B cell (primary cell): ENCODE measurements at regions not wholly inside any gene's neighbourhood (a gene's known extent, or its start where the extent isn't known, plus 50 kb on each side); places are given as distances from the start of the nearest gene placed in this dataset.
"Not testable (repeated sequence)": the region's sequence is repeated elsewhere in the genome, so short reads cannot be mapped to it uniquely, and the experiment has no call there.

Source experiments
- ATAC-seq: fragments of 200-7000 bp; cut with Tn5 transposase; one replicate; pipeline ENCODE4 v1.10.0; 2021; ENCODE audit warnings: low read depth, mild to moderate bottlenecking, moderate number of reproducible peaks, moderate library complexity
- CTCF ChIA-PET: fragments of 350-600 bp; sonication (Branson Sonifier 250); formaldehyde crosslinking; loops from one replicate; lab custom pipeline; 2021; ENCODE audit warnings: antibody characterized with exemption, inconsistent platforms; lab: Charles Lee
- POLR2A ChIA-PET: fragments of 350-600 bp; sonication (Branson Sonifier 250); formaldehyde crosslinking; loops from one replicate; lab custom pipeline; 2021; ENCODE audit warnings: antibody characterized with exemption; lab: Charles Lee
- DNase-seq: peaks from one replicate; pipeline ENCODE4 v3.0.0; 2013
- H2AFZ ChIP-seq: 2 replicates; pipeline ENCODE4 v1.6.1; 2012; ENCODE audit warnings: mild to moderate bottlenecking, low read depth, low read length; ENCODE audit not compliant: insufficient read depth, poor library complexity, severe bottlenecking
- H3K27ac ChIP-seq, 2 donors: 1 replicate in 1 of 2; 2 replicates in 1 of 2; pipeline ENCODE4 v1.5.1; 2012 to 2013; ENCODE audit warnings: low read length in 2 of 2, mild to moderate bottlenecking in 2 of 2, moderate library complexity in 1 of 2
- H3K27me3 ChIP-seq, 4 experiments: fragments of 200-600 bp in 1 of 4; sonication (generic) in 1 of 4; replicated peaks in 1 of 4; 1 replicate in 2 of 4; 2 replicates in 2 of 4; pipeline versions ENCODE4 v1.6.1 to v1.7.0; 2013 to 2016; ENCODE audit warnings: low read length in 3 of 4, mild to moderate bottlenecking in 2 of 4, mixed read lengths in 1 of 4, moderate library complexity in 1 of 4; ENCODE audit not compliant: insufficient read depth in 4 of 4, control insufficient read depth in 3 of 4; ENCODE audit errors: control extremely low read depth in 1 of 4
- H3K36me3 ChIP-seq, 2 experiments: replicated peaks in 1 of 2; 1 replicate in 1 of 2; 2 replicates in 1 of 2; pipeline versions ENCODE4 v1.6.1 to v1.7.1; 2013; ENCODE audit warnings: low read length in 1 of 2; ENCODE audit not compliant: insufficient read depth in 2 of 2, control insufficient read depth in 1 of 2; ENCODE audit errors: control extremely low read depth in 1 of 2, extremely low read depth in 1 of 2
- H3K4me1 ChIP-seq, 2 donors: fragments of 200-600 bp in 1 of 2; sonication (generic) in 1 of 2; 1 replicate in 1 of 2; 2 replicates in 1 of 2; pipeline versions ENCODE4 v1.5.1 to v1.6.1; 2013 to 2017; ENCODE audit warnings: low read length in 2 of 2; ENCODE audit not compliant: control insufficient read depth in 2 of 2, insufficient read depth in 2 of 2
- H3K4me2 ChIP-seq: replicated peaks from 2 replicates; pipeline ENCODE3; 2012; ENCODE audit warnings: mild to moderate bottlenecking, low read depth, low read length; ENCODE audit not compliant: poor library complexity, severe bottlenecking
- H3K4me3 ChIP-seq, 5 experiments: fragments of 200-600 bp in 1 of 5; sonication (generic) in 1 of 5; 1 replicate in 3 of 5; 2 replicates in 2 of 5; pipeline versions ENCODE4 v1.5.1 to v1.7.0; 2011 to 2016; ENCODE audit warnings: low read length in 4 of 5, mild to moderate bottlenecking in 4 of 5, low read depth in 2 of 5, control low read depth in 1 of 5, moderate library complexity in 1 of 5; ENCODE audit not compliant: insufficient read depth in 1 of 5; ENCODE audit errors: control extremely low read depth in 1 of 5, extremely low read depth in 1 of 5
- H3K79me2 ChIP-seq: fragments of 200-600 bp; sonication (generic); one replicate; pipeline ENCODE4 v1.6.0; 2016; ENCODE audit warnings: low read length; ENCODE audit not compliant: control insufficient read depth, insufficient read depth
- H3K9ac ChIP-seq: fragments of 200-600 bp; sonication (generic); 2 replicates; pipeline ENCODE4 v1.6.1; 2017; ENCODE audit warnings: mild to moderate bottlenecking, low read length, moderate library complexity
- H3K9me3 ChIP-seq, 3 donors: one replicate each; pipeline versions ENCODE4 v1.6.1 to v1.7.1; 2013; ENCODE audit warnings: low read length in 2 of 3; ENCODE audit not compliant: control insufficient read depth in 2 of 3, insufficient read depth in 1 of 3; ENCODE audit errors: control extremely low read depth in 1 of 3
- H4K20me1 ChIP-seq: 2 replicates; pipeline ENCODE4 v1.6.0; 2012; ENCODE audit warnings: mild to moderate bottlenecking, low read length; ENCODE audit not compliant: insufficient read depth, control insufficient read depth, poor library complexity, severe bottlenecking
- H3K27ac Mint-ChIP-seq: one replicate; pipeline ENCODE4 v1.8.0; 2021; ENCODE audit warnings: mixed read lengths
- H3K27me3 Mint-ChIP-seq: one replicate; pipeline ENCODE4 v1.8.0; 2021; ENCODE audit warnings: mixed read lengths
- H3K4me1 Mint-ChIP-seq: one replicate; pipeline ENCODE4 v1.8.0; 2021; ENCODE audit warnings: mixed read lengths
- H3K4me3 Mint-ChIP-seq: one replicate; pipeline ENCODE4 v1.8.0; 2021; ENCODE audit warnings: mixed read lengths
- H3K9me3 Mint-ChIP-seq: one replicate; pipeline ENCODE4 v1.8.0; 2022; ENCODE audit warnings: mixed read lengths; ENCODE audit not compliant: insufficient read depth
- CTCF ChIP-seq: fragments of 200-600 bp; IDR thresholded peaks from one replicate; pipeline ENCODE4 v1.8.0; 2022; ENCODE audit warnings: antibody characterized with exemption, mild to moderate bottlenecking
- EZH2 ChIP-seq: IDR thresholded peaks from 2 replicates; pipeline ENCODE4 v1.6.1; 2012; ENCODE audit warnings: borderline replicate concordance, low read depth, mild to moderate bottlenecking, moderate library complexity, low read length; ENCODE audit not compliant: insufficient read depth, poor library complexity, severe bottlenecking
- WGBS: methylation state at CpG from one replicate; pipeline ENCODE4 v1.1.5; 2013; ENCODE audit warnings: missing lambda C conversion rate; ENCODE audit not compliant: insufficient coverage; 5-methylcytosine and 5-hydroxymethylcytosine counted together
- intact Hi-C: fragments of 100-400 bp; cut with micrococcal nuclease; formaldehyde crosslinking; loops from one replicate; pipeline ENCODE4 v1.10.0; 2022

GRCh38 chr6:72466971-72467566 lies 154.8 kb upstream of the KCNQ5 start:
- H3K4me1 Mint-ChIP-seq: no peaks in the 10 kb centered on the region
- Histone ChIP-seq H3K9me3 (no peaks in the 10 kb centered on the region), H3K4me1 (no peaks in the 10 kb centered on the region), H2AFZ (no peak overlapping the region), H3K4me3 (no peak overlapping the region), H3K27ac (no peak overlapping the region), H3K9ac (no peak overlapping the region), H3K79me2 (no peaks in the 10 kb centered on the region), H3K4me2 (no peak overlapping the region), H3K36me3 (no peaks in the 10 kb centered on the region), H4K20me1 (no peaks in the 10 kb centered on the region), H3K27me3 (peaks cover 0 to 10% (median 4%) of the 10 kb centered on the region in 4 experiments)
- H3K27ac Mint-ChIP-seq: no peak overlapping the region
- CTCF ChIA-PET: no interaction called here
- no peak overlapping the region for H3K4me3 Mint-ChIP-seq
- POLR2A ChIA-PET: no interaction called here
- no peak for ATAC-seq
- H3K27me3 Mint-ChIP-seq: peaks cover 29% of the 10 kb centered on the region
- TF ChIP-seq EZH2 (no peak), CTCF (no peak)
- no peaks in the 10 kb centered on the region for H3K9me3 Mint-ChIP-seq
- DNase-seq: no peak
- intact Hi-C loops: no loop called here

- H3K79me2 ChIP-seq, H3K9ac ChIP-seq, H3K4me3 Mint-ChIP-seq, H3K4me1 ChIP-seq, H3K27ac ChIP-seq, H4K20me1 ChIP-seq, H2AFZ ChIP-seq, H3K4me2 ChIP-seq, ATAC-seq, POLR2A ChIA-PET, H3K4me1 Mint-ChIP-seq, H3K36me3 ChIP-seq, H3K27ac Mint-ChIP-seq, DNase-seq, intact Hi-C loops, CTCF ChIA-PET, H3K27me3 ChIP-seq, H3K9me3 ChIP-seq, H3K4me3 ChIP-seq, H3K9me3 Mint-ChIP-seq: not testable (repeated sequence)
- peaks cover 20% of the 10 kb centered on the region for H3K27me3 Mint-ChIP-seq
- WGBS: 94% methylated on average over 18 of the region's 21 CpGs
These were observed 152.4 kb upstream of the KCNQ5 start for GRCh38 chr6:72469406-72469983.
